ENCODE measurements at regions not wholly inside any gene's neighbourhood (a gene's known extent, or its start where the extent isn't known, plus 50 kb on each side); places are given as distances from the start of the nearest gene placed in this dataset.

DNA sequence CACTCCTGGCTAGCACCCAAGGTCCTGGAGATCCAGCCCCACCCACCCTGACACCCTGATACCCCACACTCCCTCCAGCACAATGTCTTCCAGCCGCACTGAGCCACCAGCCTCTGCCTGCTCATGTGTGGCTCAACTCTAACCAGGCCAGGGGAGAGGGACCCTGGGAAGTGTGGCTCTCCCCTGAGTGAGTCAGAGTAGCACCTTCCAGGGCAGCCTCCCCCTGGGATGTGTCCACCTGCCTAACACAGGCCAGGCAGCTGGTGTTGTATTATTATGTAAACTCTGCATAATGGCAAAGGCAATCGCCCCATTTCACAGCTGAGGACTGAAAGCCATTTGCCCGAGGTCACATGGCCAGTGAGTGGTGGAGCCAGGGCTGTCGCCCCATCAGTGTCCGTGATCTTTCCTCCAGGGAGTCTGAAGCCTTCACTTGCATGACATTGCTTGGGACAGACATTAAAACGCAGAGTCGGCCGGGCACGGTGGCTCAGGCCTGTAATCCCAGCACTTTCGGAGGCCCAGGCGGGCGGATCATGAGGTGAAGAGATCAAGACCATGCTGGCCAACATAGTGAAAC lies 84.2 kb upstream of the FOXF1 start:
- no peak for TF ChIP-seq TCF12 (IDR thresholded peaks at IDR 0.05; ENCODE audit: low read depth)
- no peak for TF ChIP-seq CREB1 (IDR thresholded peaks at IDR 0.05; ENCODE audit: low read depth)
- TF ChIP-seq, protein P1, sequence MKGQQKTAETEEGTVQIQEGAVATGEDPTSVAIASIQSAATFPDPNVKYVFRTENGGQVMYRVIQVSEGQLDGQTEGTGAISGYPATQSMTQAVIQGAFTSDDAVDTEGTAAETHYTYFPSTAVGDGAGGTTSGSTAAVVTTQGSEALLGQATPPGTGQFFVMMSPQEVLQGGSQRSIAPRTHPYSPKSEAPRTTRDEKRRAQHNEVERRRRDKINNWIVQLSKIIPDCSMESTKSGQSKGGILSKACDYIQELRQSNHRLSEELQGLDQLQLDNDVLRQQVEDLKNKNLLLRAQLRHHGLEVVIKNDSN (IDR thresholded peaks at IDR 0.05), result no peak
- TF ChIP-seq, protein P2, sequence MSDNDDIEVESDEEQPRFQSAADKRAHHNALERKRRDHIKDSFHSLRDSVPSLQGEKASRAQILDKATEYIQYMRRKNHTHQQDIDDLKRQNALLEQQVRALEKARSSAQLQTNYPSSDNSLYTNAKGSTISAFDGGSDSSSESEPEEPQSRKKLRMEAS (IDR thresholded peaks at IDR 0.05), result no peak
- TF ChIP-seq EP300 (IDR thresholded peaks at IDR 0.05; ENCODE audit: borderline replicate concordance), result no peak
- TF ChIP-seq YY1 (IDR thresholded peaks at IDR 0.05; ENCODE audit: low read depth), result no peak
- TF ChIP-seq, protein P3, sequence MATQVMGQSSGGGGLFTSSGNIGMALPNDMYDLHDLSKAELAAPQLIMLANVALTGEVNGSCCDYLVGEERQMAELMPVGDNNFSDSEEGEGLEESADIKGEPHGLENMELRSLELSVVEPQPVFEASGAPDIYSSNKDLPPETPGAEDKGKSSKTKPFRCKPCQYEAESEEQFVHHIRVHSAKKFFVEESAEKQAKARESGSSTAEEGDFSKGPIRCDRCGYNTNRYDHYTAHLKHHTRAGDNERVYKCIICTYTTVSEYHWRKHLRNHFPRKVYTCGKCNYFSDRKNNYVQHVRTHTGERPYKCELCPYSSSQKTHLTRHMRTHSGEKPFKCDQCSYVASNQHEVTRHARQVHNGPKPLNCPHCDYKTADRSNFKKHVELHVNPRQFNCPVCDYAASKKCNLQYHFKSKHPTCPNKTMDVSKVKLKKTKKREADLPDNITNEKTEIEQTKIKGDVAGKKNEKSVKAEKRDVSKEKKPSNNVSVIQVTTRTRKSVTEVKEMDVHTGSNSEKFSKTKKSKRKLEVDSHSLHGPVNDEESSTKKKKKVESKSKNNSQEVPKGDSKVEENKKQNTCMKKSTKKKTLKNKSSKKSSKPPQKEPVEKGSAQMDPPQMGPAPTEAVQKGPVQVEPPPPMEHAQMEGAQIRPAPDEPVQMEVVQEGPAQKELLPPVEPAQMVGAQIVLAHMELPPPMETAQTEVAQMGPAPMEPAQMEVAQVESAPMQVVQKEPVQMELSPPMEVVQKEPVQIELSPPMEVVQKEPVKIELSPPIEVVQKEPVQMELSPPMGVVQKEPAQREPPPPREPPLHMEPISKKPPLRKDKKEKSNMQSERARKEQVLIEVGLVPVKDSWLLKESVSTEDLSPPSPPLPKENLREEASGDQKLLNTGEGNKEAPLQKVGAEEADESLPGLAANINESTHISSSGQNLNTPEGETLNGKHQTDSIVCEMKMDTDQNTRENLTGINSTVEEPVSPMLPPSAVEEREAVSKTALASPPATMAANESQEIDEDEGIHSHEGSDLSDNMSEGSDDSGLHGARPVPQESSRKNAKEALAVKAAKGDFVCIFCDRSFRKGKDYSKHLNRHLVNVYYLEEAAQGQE (IDR thresholded peaks at IDR 0.05; ENCODE audit: low read depth), result no peak
- no peak for TF ChIP-seq TEAD4 (IDR thresholded peaks at IDR 0.05)
- no peak for TF ChIP-seq FOXM1 (IDR thresholded peaks at IDR 0.05; ENCODE audit: borderline replicate concordance, low read depth)
- no peak for TF ChIP-seq NFIC (IDR thresholded peaks at IDR 0.05)

Data from Ishikawa (cell line).